Endothelial cell of umbilical vein (primary cell): ENCODE measurements at regions not wholly inside any gene's neighbourhood (a gene's known extent, or its start where the extent isn't known, plus 50 kb on each side); places are given as distances from the start of the nearest gene placed in this dataset.
A peak's percentile ranks its signal among the peaks of the same experiment; 100 is the strongest.

Experiments
- BruUV-seq: library from RNA; stranded (reverse); fragments of 400-500 nt; replicated peaks from 2 replicates; lab custom pipeline; 2021; lab: Mats Ljungman, UMichigan
- CTCF ChIA-PET: fragments of 300-600, 350-600 bp; sonication (Branson Sonifier 250); formaldehyde crosslinking; loops from one replicate; lab custom pipeline; 2021; ENCODE audit warnings: antibody characterized with exemption, inconsistent platforms; lab: Charles Lee
- POLR2A ChIA-PET: fragments of 300-600, 350-600 bp; sonication (Branson Sonifier 250); formaldehyde crosslinking; loops from one replicate; lab custom pipeline; 2021; ENCODE audit warnings: antibody characterized with exemption, inconsistent platforms; lab: Charles Lee
- DNase-seq: peaks from one replicate; pipeline ENCODE4 v3.0.0-alpha.2; 2011; ENCODE audit warnings: low read depth, low spot score
- FAIRE-seq: peaks from 2 replicates; lab custom pipeline; 2011; peaks lifted over from hg19 to GRCh38; lab: Jason Lieb, UNC
- H2AFZ ChIP-seq: 2 replicates; pipeline ENCODE4 v1.6.0; 2012; ENCODE audit warnings: low read depth, low read length, control low read depth, inconsistent platforms
- H3K27ac ChIP-seq: 2 replicates; pipeline ENCODE4 v1.5.1; 2011; ENCODE audit warnings: low read depth, mild to moderate bottlenecking, control low read depth, low read length, moderate library complexity; ENCODE audit not compliant: insufficient read depth
- H3K27me3 ChIP-seq, 2 experiments: 2 replicates each; pipeline versions ENCODE4 v1.6.0 to v1.6.1; 2011; ENCODE audit warnings: low read length in 2 of 2, mixed read lengths in 1 of 2; ENCODE audit not compliant: control insufficient read depth in 2 of 2, insufficient read depth in 2 of 2
- H3K36me3 ChIP-seq, 2 experiments: 2 replicates in 1 of 2; 3 replicates in 1 of 2; pipeline ENCODE4 v1.5.1; 2011; ENCODE audit warnings: low read length in 2 of 2, mild to moderate bottlenecking in 1 of 2, moderate library complexity in 1 of 2; ENCODE audit not compliant: control insufficient read depth in 2 of 2, insufficient read depth in 2 of 2; ENCODE audit errors: extremely low read depth in 1 of 2
- H3K4me1 ChIP-seq: 3 replicates; pipeline ENCODE4 v1.5.1; 2011; ENCODE audit warnings: mild to moderate bottlenecking, low read length; ENCODE audit not compliant: control insufficient read depth, insufficient read depth; ENCODE audit errors: extremely low read depth
- H3K4me2 ChIP-seq: 2 replicates; pipeline ENCODE4 v1.6.1; 2011; ENCODE audit warnings: low read length, control low read depth, mixed read lengths; ENCODE audit not compliant: insufficient read depth
- H3K4me3 ChIP-seq, 3 experiments: fragments of 200-600 bp in 1 of 3; sonication (generic), shearing (Covaris generic) in 1 of 3; replicated peaks in 1 of 3; 2 replicates each; pipeline ENCODE4 v1.5.1; 2011 to 2016; ENCODE audit warnings: control low read depth in 3 of 3, low read length in 3 of 3, mild to moderate bottlenecking in 2 of 3, inconsistent platforms in 1 of 3, low read depth in 1 of 3, moderate library complexity in 1 of 3; ENCODE audit not compliant: insufficient read depth in 1 of 3
- H3K79me2 ChIP-seq: 2 replicates; pipeline ENCODE4 v1.6.0; 2012; ENCODE audit warnings: low read length, inconsistent platforms; ENCODE audit not compliant: control insufficient read depth, insufficient read depth
- H3K9ac ChIP-seq: replicated peaks from 2 replicates; pipeline ENCODE3; 2011; ENCODE audit warnings: low read length, control low read depth; ENCODE audit not compliant: insufficient read depth; ENCODE audit errors: extremely low read depth
- H3K9me1 ChIP-seq: replicated peaks from 3 replicates; pipeline ENCODE4 v1.6.0; 2011; ENCODE audit warnings: mild to moderate bottlenecking, low read length; ENCODE audit not compliant: control insufficient read depth, insufficient read depth; ENCODE audit errors: extremely low read depth
- H3K9me3 ChIP-seq: replicated peaks from 2 replicates; pipeline ENCODE4 v1.5.1; 2012; ENCODE audit warnings: low read length, inconsistent platforms; ENCODE audit not compliant: control insufficient read depth, insufficient read depth
- H4K20me1 ChIP-seq: replicated peaks from 2 replicates; pipeline ENCODE3; 2011; ENCODE audit warnings: mild to moderate bottlenecking, low read length; ENCODE audit not compliant: control insufficient read depth, insufficient read depth; ENCODE audit errors: extremely low read depth
- FOS ChIP-seq: IDR thresholded peaks from 2 replicates; pipeline ENCODE4 v1.6.1; 2011; ENCODE audit warnings: mild to moderate bottlenecking, low read length, moderate library complexity, borderline replicate concordance; ENCODE audit not compliant: insufficient read depth
- GATA2 ChIP-seq: IDR thresholded peaks from 2 replicates; pipeline ENCODE4 v1.7.0; 2011; ENCODE audit warnings: low read depth, mild to moderate bottlenecking, moderate library complexity, mixed read lengths, low read length; ENCODE audit not compliant: insufficient read length, insufficient read depth
- POLR2A ChIP-seq: IDR thresholded peaks from 2 replicates; pipeline ENCODE4 v1.6.1; 2012; ENCODE audit warnings: low read depth, mild to moderate bottlenecking, control low read depth, low read length
- dilution Hi-C: fragments of 300-500 bp; cut with MboI; formaldehyde crosslinking; loops from one replicate; pipeline ENCODE4 v1.15.0; 2019; ENCODE audit warnings: low sequenced_read_pairs; ENCODE audit not compliant: extremely low pct_ligation_motif_present
- intact Hi-C: fragments of 100-400 bp; cut with micrococcal nuclease; formaldehyde crosslinking; loops from one replicate; pipeline ENCODE4 v1.10.0; 2022
- TF ChIP-seq, protein P1 (sequence below), 2 donors: IDR thresholded peaks; 1 replicate in 1 of 2; 2 replicates in 1 of 2; pipeline ENCODE4 v1.5.1; 2011; ENCODE audit warnings: low read length in 2 of 2, mild to moderate bottlenecking in 2 of 2, moderate library complexity in 2 of 2, control low read depth in 1 of 2, inconsistent platforms in 1 of 2, low read depth in 1 of 2; ENCODE audit not compliant: insufficient read depth in 1 of 2; ENCODE audit errors: extremely low read depth in 1 of 2

DNA sequence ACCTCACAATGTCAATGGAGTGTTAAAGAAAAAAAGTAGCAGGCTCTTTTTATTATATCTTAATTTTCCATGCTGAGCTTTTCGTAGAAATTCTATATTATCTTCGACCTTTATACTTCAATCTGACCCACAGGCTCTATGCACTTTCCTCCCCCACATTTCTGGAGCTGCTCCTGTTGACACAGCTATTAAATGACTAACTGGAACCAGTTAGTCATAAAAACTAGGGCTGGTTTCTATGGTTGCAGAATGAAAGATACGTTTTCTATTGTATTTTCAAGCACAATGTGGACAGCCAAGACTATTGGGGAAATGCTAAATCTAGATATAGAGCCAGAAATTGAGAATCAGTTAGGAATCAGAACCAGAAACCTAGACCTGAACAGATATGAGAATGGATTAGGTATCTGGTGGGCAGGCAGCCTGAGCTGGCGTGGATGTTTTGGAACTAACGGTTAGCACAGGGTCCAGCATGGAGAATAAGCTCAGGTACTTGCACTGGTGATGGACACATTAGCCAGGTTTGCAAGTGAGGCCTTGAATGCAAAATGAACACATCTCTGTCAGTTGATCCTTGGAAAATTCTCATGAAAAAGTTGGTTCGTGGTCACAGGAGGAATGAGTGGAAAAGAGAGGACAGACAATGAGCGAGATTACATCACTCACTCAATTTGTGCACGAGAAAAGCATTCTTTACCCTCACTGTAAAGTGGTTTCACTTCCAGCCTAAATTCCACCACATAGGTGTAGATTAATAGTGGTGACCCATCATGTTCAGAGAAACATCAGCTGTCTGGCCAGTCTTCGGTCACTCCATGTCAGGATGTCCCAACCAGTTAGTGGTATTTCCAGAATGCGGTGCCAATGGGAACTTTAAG lies 144.6 kb upstream of the EPHA4 start:
- Histone ChIP-seq H3K9ac (no peak overlapping the region), H3K27me3 (no peaks in the 10 kb centered on the region), H4K20me1 (no peaks in the 10 kb centered on the region), H3K27ac (no peak overlapping the region), H3K9me1 (no peaks in the 10 kb centered on the region), H3K4me1 (no peaks in the 10 kb centered on the region), H3K4me2 (no peak overlapping the region), H3K36me3 (no peaks in the 10 kb centered on the region), H3K4me3 (no peak overlapping the region), H2AFZ (no peak overlapping the region), H3K9me3 (no peaks in the 10 kb centered on the region), H3K79me2 (no peaks in the 10 kb centered on the region)
- DNase-seq (peak; percentile 58), FAIRE-seq (no peak)
- dilution Hi-C loops (no loop called here), intact Hi-C loops (no loop called here)
- TF ChIP-seq POLR2A (no peak), GATA2 (no peak), FOS (no peak)
- TF ChIP-seq, protein P1, sequence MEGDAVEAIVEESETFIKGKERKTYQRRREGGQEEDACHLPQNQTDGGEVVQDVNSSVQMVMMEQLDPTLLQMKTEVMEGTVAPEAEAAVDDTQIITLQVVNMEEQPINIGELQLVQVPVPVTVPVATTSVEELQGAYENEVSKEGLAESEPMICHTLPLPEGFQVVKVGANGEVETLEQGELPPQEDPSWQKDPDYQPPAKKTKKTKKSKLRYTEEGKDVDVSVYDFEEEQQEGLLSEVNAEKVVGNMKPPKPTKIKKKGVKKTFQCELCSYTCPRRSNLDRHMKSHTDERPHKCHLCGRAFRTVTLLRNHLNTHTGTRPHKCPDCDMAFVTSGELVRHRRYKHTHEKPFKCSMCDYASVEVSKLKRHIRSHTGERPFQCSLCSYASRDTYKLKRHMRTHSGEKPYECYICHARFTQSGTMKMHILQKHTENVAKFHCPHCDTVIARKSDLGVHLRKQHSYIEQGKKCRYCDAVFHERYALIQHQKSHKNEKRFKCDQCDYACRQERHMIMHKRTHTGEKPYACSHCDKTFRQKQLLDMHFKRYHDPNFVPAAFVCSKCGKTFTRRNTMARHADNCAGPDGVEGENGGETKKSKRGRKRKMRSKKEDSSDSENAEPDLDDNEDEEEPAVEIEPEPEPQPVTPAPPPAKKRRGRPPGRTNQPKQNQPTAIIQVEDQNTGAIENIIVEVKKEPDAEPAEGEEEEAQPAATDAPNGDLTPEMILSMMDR (IDR thresholded peaks at IDR 0.05; ENCODE audit: extremely low read depth in 1 of 2, insufficient read depth in 1 of 2, low read depth in 1 of 2, low read length in 2 of 2) = no peak
- CTCF ChIA-PET = interaction anchor here (0.6 kb wide), 1 partner anchor 62 kb away, joined by 4 read pairs; no protein-coding TSS in a partner anchor
- BruUV-seq = no TSS peak
- POLR2A ChIA-PET = no interaction called here
